T-helper 1 cell (primary cell): ENCODE measurements at regions not wholly inside any gene's neighbourhood (a gene's known extent, or its start where the extent isn't known, plus 50 kb on each side); places are given as distances from the start of the nearest gene placed in this dataset.

Source experiments
- DNase-seq, 5 donors: peaks; one replicate each; pipeline ENCODE4 v3.0.0-alpha.2; 2012 to 2020

- no peak for DNase-seq
Observed at GRCh38 chr1:182293119-182293589, 98.4 kb downstream of the GLUL start.

GRCh38 chr1:182292193-182292741 lies 99.3 kb downstream of the GLUL start:
- no peak for DNase-seq

- DNase-seq, result no peak
Observed at GRCh38 chr1:182291584-182292192, 99.9 kb downstream of the GLUL start.

GRCh38 chr1:182288749-182289604 lies 102.6 kb downstream of the GLUL start:
- DNase-seq, result no peak

GRCh38 chr1:182286761-182287160 lies 104.8 kb downstream of the GLUL start:
- DNase-seq, result no peak

GRCh38 chr1:182283746-182284544 lies 107.6 kb downstream of the GLUL start:
- no peak for DNase-seq

GRCh38 chr1:182281541-182281940 lies 110.0 kb downstream of the GLUL start:
- no peak for DNase-seq

GRCh38 chr1:182280504-182280900 lies 111.1 kb downstream of the GLUL start:
- no peak for DNase-seq

- DNase-seq, result no peak
Observed at GRCh38 chr1:182279724-182280503, 111.7 kb downstream of the GLUL start.

- DNase-seq, result no peak
Observed at GRCh38 chr1:182279302-182279701, 112.3 kb downstream of the GLUL start.

GRCh38 chr1:182278144-182279054 lies 113.2 kb downstream of the GLUL start:
- no peak for DNase-seq

- DNase-seq, result no peak
Observed at GRCh38 chr1:182275271-182275670, 116.3 kb downstream of the GLUL start.

- DNase-seq, result no peak
Observed at GRCh38 chr1:182274618-182275017, 117.0 kb downstream of the GLUL start.

- no peak for DNase-seq
Observed at GRCh38 chr1:182270731-182271130, 120.9 kb downstream of the GLUL start.

- DNase-seq, result no peak
Observed at GRCh38 chr1:182269097-182269496, 122.5 kb downstream of the GLUL start.

- no peak for DNase-seq
Observed at GRCh38 chr1:182268669-182269068, 122.9 kb downstream of the GLUL start.

GRCh38 chr1:182264185-182264584 lies 127.4 kb downstream of the GLUL start:
- no peak for DNase-seq

GRCh38 chr1:182263706-182264105 lies 127.9 kb downstream of the GLUL start:
- DNase-seq, result no peak

- DNase-seq, result no peak
Observed at GRCh38 chr1:182262425-182262824, 129.2 kb downstream of the GLUL start.

- no peak for DNase-seq
Observed at GRCh38 chr1:182261655-182262054, 129.9 kb downstream of the GLUL start.

GRCh38 chr1:182260516-182260915 lies 131.1 kb downstream of the GLUL start:
- DNase-seq, result no peak
